ENCODE measurements at regions not wholly inside any gene's neighbourhood (a gene's known extent, or its start where the extent isn't known, plus 50 kb on each side); places are given as distances from the start of the nearest gene placed in this dataset.
A peak's percentile ranks its signal among the peaks of the same experiment; 100 is the strongest.

DNA sequence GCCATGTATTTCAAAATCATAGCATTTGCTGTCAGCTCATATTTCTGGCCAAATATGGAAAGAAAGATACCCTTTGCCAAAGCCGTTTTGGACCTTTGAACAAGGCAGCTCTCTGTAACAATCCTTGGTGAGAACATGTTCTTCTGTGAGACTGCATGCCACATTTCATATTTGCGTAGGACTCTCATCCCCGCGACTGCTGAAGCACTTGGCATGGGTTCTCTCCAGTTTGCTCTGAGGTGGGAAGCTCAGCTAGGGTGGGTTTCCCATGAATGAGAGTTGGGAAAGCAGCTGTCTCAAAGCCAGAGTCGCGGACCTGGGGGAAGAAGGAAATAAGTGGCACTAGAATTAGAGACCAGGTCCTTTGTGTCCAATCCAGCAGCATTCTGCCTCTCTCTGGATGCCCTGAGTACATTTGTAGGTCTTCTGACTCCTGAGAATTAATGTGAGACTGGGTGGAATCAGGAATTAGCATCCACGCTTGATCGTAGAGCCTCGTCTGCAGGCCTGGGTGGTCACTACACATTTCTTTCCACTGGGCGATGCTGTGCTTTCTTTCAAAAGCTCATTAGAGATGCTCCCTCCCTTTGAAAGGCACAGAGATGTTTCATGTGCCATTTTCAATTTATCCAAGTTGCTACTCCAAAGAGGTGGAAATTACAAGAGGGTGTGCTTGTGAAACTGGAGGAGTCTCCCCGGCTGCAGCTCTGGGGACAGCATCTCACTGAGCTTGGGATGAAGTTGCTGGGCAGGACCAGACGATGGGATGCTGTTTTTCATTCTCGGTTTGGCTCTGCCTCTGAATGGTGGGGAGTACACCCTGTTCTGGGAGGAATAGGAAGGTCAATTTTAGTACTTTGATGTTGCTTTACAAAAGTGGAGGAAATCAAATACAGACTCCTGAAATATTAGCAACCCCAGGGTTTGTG lies 197.2 kb downstream of the GADD45G start:
- no peaks in the 10 kb centered on the region for H3K36me3 ChIP-seq (replicated peaks; ENCODE audit: insufficient read depth, low read depth)
- H3K27me3 ChIP-seq = no peaks in the 10 kb centered on the region
- H3K4me1 ChIP-seq (ENCODE audit: insufficient read depth) = peaks cover 9% of the 10 kb centered on the region
- TF ChIP-seq EZH2phosphoT487 (IDR thresholded peaks at IDR 0.05; ENCODE audit: low read depth, severe bottlenecking, unreplicated experiment) (no peak), EZH2 (IDR thresholded peaks at IDR 0.05; ENCODE audit: borderline replicate concordance) (no peak), CTCF (IDR thresholded peaks at IDR 0.05; ENCODE audit: poor library complexity) (no peak)
- H3K4me3 ChIP-seq = no peak overlapping the region
- no peaks in the 10 kb centered on the region for H3K9me3 ChIP-seq (ENCODE audit: low read depth)
- no peaks in the 10 kb centered on the region for H3K79me2 ChIP-seq
- no peak overlapping the region for H3K4me2 ChIP-seq
- H3K27ac ChIP-seq = no peak overlapping the region
- H4K20me1 ChIP-seq (ENCODE audit: insufficient read depth, poor library complexity, severe bottlenecking) = no peaks in the 10 kb centered on the region
- no peak overlapping the region for H2AFZ ChIP-seq
- H3K9me2 ChIP-seq (replicated peaks; ENCODE audit: insufficient read depth) = no peaks in the 10 kb centered on the region
- WGBS (ENCODE audit: low lambda C conversion rate, missing lambda C conversion rate) = 74% methylated on average over 13 of the region's 13 CpGs
- DNase-seq (ENCODE audit: low spot score) = no peak

DNA sequence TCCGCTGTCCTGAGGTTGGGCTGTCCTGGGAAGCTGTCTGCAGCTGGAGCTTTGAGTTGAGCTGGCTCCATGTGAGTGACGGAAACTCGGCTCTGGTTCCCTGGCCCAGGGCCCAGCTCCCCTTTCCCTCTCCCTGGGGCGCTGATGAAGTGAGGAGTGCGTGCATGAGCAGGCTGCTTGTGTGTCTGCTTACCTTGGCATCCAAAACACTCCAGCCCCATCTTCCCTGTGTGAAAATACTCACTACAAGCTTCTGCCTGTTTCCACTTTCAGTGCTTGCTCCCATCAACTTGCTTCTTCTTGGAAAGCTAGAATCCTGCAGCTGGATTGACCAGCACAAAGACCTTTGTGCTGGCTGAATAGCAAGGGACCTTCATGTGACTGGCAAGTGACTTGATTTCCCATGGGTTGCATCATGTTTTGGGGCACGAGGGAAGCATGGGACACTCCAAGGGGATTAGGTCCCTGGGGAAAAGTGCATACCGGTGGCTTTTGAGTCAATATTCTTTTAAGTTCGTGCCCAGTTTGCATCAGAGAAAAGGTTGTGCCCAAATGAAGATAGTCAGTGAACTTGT lies 198.1 kb downstream of the GADD45G start:
- H2AFZ ChIP-seq = no peak overlapping the region
- no peak for TF ChIP-seq EZH2 (IDR thresholded peaks at IDR 0.05; ENCODE audit: borderline replicate concordance)
- TF ChIP-seq CTCF (IDR thresholded peaks at IDR 0.05; ENCODE audit: poor library complexity) = no peak
- H3K9me2 ChIP-seq (replicated peaks; ENCODE audit: insufficient read depth) = no peaks in the 10 kb centered on the region
- no peaks in the 10 kb centered on the region for H3K27me3 ChIP-seq
- no peak overlapping the region for H3K4me2 ChIP-seq
- H3K36me3 ChIP-seq (replicated peaks; ENCODE audit: insufficient read depth, low read depth) = no peaks in the 10 kb centered on the region
- H3K4me3 ChIP-seq = no peak overlapping the region
- no peak overlapping the region for H3K27ac ChIP-seq
- peak; percentile 28 for DNase-seq (ENCODE audit: low spot score)
- no peaks in the 10 kb centered on the region for H4K20me1 ChIP-seq (ENCODE audit: insufficient read depth, poor library complexity, severe bottlenecking)
- peaks cover 9% of the 10 kb centered on the region for H3K4me1 ChIP-seq (ENCODE audit: insufficient read depth)
- WGBS (ENCODE audit: low lambda C conversion rate, missing lambda C conversion rate) = 78% methylated on average over 8 of the region's 8 CpGs
- no peaks in the 10 kb centered on the region for H3K79me2 ChIP-seq
- no peaks in the 10 kb centered on the region for H3K9me3 ChIP-seq (ENCODE audit: low read depth)

DNA sequence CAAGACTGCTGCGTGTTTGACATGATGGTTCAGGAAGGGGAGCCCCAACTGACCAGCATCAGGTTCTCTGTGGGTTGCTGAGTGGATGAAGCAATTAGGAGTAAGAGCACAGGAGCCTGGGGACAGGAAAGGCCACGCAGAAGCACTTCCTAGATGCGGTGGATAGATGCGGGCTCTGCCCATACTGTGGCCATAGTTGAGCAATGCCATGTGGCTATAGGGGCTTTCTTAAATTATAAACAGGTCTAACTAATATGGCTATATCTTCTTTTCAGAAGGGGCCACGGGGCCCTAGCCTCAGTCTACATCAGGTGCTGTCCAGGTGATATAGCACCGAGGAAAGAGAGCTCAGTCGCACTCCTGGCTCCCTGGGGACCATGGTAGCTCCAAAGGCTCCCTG lies 198.6 kb downstream of the GADD45G start:
- H3K4me3 ChIP-seq = no peak overlapping the region

More for the DNA sequence above, 198.6 kb downstream of the GADD45G start:
- DNase-seq (ENCODE audit: low spot score) = no peak
- H3K79me2 ChIP-seq = no peaks in the 10 kb centered on the region
- no peaks in the 10 kb centered on the region for H3K9me3 ChIP-seq (ENCODE audit: low read depth)
- peaks cover 3% of the 10 kb centered on the region for H3K4me1 ChIP-seq (ENCODE audit: insufficient read depth)
- no peaks in the 10 kb centered on the region for H3K9me2 ChIP-seq (replicated peaks; ENCODE audit: insufficient read depth)
- no peak overlapping the region for H3K27ac ChIP-seq
- no peak overlapping the region for H2AFZ ChIP-seq
- WGBS (ENCODE audit: low lambda C conversion rate, missing lambda C conversion rate) = 91% methylated on average over 7 of the region's 7 CpGs
- H3K4me2 ChIP-seq = no peak overlapping the region
- TF ChIP-seq CTCF (IDR thresholded peaks at IDR 0.05; ENCODE audit: poor library complexity) (no peak), EZH2phosphoT487 (IDR thresholded peaks at IDR 0.05; ENCODE audit: low read depth, severe bottlenecking, unreplicated experiment) (no peak), EZH2 (IDR thresholded peaks at IDR 0.05; ENCODE audit: borderline replicate concordance) (no peak)
- H3K36me3 ChIP-seq (replicated peaks; ENCODE audit: insufficient read depth, low read depth) = no peaks in the 10 kb centered on the region
- no peaks in the 10 kb centered on the region for H3K27me3 ChIP-seq
- H4K20me1 ChIP-seq (ENCODE audit: insufficient read depth, poor library complexity, severe bottlenecking) = no peaks in the 10 kb centered on the region

Data from hepatocyte (in vitro differentiated cells).